WI38 (cell line): ENCODE measurements at regions not wholly inside any gene's neighbourhood (a gene's known extent, or its start where the extent isn't known, plus 50 kb on each side); places are given as distances from the start of the nearest gene placed in this dataset.

ENCODE experiments used
- H3K4me3 ChIP-seq: 2 replicates; pipeline ENCODE4 v1.5.1; 2011; ENCODE audit warnings: low read depth, mild to moderate bottlenecking, control low read depth, low read length
- TF ChIP-seq, protein P1 (sequence below): IDR thresholded peaks from 2 replicates; pipeline ENCODE4 v1.5.1; 2012; ENCODE audit warnings: low read depth, mild to moderate bottlenecking, control low read depth, low read length

GRCh38 chr6:18326980-18327379 is 60.2 kb upstream of the RNF144B start:
- TF ChIP-seq, protein P1, sequence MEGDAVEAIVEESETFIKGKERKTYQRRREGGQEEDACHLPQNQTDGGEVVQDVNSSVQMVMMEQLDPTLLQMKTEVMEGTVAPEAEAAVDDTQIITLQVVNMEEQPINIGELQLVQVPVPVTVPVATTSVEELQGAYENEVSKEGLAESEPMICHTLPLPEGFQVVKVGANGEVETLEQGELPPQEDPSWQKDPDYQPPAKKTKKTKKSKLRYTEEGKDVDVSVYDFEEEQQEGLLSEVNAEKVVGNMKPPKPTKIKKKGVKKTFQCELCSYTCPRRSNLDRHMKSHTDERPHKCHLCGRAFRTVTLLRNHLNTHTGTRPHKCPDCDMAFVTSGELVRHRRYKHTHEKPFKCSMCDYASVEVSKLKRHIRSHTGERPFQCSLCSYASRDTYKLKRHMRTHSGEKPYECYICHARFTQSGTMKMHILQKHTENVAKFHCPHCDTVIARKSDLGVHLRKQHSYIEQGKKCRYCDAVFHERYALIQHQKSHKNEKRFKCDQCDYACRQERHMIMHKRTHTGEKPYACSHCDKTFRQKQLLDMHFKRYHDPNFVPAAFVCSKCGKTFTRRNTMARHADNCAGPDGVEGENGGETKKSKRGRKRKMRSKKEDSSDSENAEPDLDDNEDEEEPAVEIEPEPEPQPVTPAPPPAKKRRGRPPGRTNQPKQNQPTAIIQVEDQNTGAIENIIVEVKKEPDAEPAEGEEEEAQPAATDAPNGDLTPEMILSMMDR, result no peak
- no peak overlapping the region for H3K4me3 ChIP-seq

DNA sequence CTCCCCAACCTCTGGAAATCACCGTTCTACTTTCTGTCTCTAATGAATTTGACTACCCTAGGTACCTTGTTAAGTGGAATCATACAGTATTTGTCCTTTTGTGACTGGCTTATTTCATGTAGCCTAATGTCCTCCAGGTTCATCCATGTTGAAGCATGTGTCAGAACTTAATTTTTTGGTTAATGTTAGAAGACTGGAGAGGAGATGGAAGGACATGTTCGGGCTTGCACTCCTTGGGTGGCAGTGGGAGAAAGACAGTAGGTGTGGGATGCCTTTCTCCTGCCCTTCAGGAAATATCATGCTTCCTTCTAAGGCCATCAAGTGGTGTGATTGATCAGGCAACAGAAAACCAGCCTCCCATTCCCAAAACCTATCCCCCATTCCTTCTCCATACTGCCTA is 61.1 kb upstream of the RNF144B start:
- TF ChIP-seq, protein P1, result no peak
- no peak overlapping the region for H3K4me3 ChIP-seq

GRCh38 chr6:18324706-18325042 is 60.3 kb upstream of the DEK start:
- no peak overlapping the region for H3K4me3 ChIP-seq
- TF ChIP-seq, protein P1, result no peak

DNA sequence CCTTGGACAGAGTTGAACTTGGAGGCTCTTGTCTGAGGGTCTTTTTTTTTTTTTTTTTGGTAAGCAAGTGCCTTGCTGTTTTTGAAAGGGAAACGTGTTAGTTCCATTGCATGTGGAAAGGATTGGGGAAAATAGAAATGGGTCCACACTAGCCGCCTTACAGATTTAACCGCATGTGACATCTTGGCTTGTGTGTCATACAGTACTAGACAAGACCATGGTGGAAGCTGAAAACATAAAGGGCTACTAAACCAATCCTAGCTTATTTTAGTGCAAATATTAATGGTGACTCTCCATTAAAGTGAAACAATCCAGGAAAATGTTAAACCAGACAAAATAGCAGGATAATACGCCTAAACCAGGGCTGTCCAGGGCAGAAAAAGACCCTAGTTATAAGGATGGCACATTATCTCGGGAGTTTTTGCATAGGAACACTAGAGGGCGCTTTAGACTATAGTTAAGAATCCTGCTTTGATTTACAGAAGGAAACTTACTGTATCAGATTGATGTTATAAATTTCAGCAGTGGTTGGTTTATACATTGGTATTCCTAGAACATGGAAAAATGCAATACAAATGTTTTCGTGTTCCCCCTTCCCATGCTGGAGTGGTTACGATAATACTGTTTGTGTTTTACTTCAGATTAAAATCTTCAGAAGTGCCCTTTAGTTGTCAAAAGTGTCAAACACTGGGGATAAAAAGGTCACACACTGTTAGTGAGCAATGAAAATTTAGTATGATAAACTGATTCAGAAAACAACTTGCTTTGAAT is 59.8 kb upstream of the DEK start:
- TF ChIP-seq, protein P1, result peak; percentile 43; the same call in 1 of the 2 replicates
- H3K4me3 ChIP-seq, result no peak overlapping the region

- TF ChIP-seq, protein P1, result no peak
- H3K4me3 ChIP-seq, result no peak overlapping the region
These were observed 53.5 kb upstream of the DEK start for GRCh38 chr6:18317850-18318249.

- TF ChIP-seq, protein P1, result no peak
- no peak overlapping the region for H3K4me3 ChIP-seq
These were observed 50.1 kb upstream of the DEK start for GRCh38 chr6:18314317-18314997.
